WERI-Rb-1 (cell line): ENCODE measurements at regions not wholly inside any gene's neighbourhood (a gene's known extent, or its start where the extent isn't known, plus 50 kb on each side); places are given as distances from the start of the nearest gene placed in this dataset.

Experiments
- DNase-seq: peaks from one replicate; pipeline ENCODE4 v3.0.0-alpha.2; 2020
- H3K27ac ChIP-seq: fragments of 250-450 bp; sonication (Bioruptor Pico); 2 replicates; pipeline ENCODE4 v1.5.1; 2020; ENCODE audit warnings: mild to moderate bottlenecking, moderate library complexity
- H3K27me3 ChIP-seq: fragments of 250-450 bp; sonication (Bioruptor Pico); 2 replicates; pipeline ENCODE4 v1.5.1; 2021; ENCODE audit warnings: mild to moderate bottlenecking, low read depth, moderate library complexity; ENCODE audit not compliant: insufficient read depth, severe bottlenecking
- H3K36me3 ChIP-seq: fragments of 250-450 bp; sonication (Bioruptor Pico); 2 replicates; pipeline ENCODE4 v1.5.1; 2020; ENCODE audit warnings: mild to moderate bottlenecking, moderate library complexity
- H3K4me3 ChIP-seq: 2 replicates; pipeline ENCODE4 v1.5.1; 2011; ENCODE audit warnings: low read depth, mild to moderate bottlenecking, control low read depth, low read length
- H3K9me3 ChIP-seq: fragments of 250-450 bp; sonication (Bioruptor Pico); 2 replicates; pipeline ENCODE4 v1.5.1; 2021; ENCODE audit warnings: mild to moderate bottlenecking, moderate library complexity; ENCODE audit not compliant: severe bottlenecking
- CTCF ChIP-seq: IDR thresholded peaks from 2 replicates; pipeline ENCODE4 v1.5.1; 2011; ENCODE audit warnings: low read depth, mild to moderate bottlenecking, control low read depth, inconsistent platforms, low read length

GRCh38 chr10:20508921-20509320 lies 388.2 kb downstream of the NEBL start:
- DNase-seq: no peak
- Histone ChIP-seq H3K4me3 (no peak overlapping the region), H3K9me3 (no peaks in the 10 kb centered on the region), H3K27me3 (no peaks in the 10 kb centered on the region), H3K27ac (no peak overlapping the region), H3K36me3 (no peaks in the 10 kb centered on the region)
- no peak for TF ChIP-seq CTCF

DNA sequence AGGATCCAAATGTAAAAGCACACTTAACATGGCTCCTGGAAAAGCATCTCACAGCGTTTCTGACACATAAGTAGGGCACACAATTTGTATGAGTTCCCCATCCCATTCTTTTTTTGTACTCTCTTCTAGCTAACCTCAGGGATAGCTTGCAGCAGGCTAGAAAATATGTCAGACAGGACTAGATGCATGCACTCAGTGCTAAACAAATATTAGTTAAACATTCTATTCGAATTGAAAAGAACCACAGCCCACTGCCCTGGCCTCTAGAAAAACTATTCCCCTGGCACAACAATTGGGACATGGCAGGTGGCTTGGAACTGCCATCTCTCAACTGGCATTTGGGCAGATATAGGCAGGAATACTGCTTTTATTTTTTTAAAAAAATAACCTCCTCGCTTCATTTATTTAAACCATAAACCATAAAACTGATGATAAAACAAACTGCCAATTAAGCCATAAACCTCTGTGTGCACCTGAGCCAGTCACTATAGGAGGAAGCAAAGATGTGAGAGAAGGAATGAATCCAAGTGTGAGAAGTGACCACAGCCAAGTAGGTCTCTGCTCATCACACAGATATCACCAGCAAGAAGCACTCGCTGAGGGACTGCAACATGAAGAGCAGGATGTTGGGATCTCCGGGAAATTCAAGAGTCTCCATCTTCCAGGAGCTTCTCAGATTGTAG lies 394.1 kb downstream of the NEBL start:
- Histone ChIP-seq H3K27me3 (no peaks in the 10 kb centered on the region), H3K27ac (no peak overlapping the region), H3K4me3 (no peak overlapping the region), H3K36me3 (no peaks in the 10 kb centered on the region), H3K9me3 (no peaks in the 10 kb centered on the region)
- no peak for DNase-seq
- TF ChIP-seq CTCF: no peak

DNA sequence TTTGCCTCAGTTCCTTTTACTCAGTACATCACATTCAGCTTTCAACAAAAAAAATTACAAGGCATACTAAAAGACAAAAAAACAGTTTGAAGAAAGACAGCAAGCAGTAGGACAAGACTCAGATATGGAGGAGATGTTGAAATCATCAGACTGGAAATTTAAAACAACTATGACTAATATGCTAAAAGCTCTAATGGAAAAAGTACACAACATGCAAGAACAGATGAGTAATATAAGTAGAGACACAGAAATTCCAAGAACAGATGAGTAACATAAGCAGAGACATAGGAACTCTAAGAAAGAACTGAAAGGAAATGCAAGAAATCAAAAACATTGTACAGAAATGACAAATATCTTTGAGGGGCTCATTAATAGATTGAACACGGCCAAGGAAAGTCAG lies 402.6 kb downstream of the NEBL start:
- Histone ChIP-seq H3K27ac (no peak overlapping the region), H3K9me3 (no peaks in the 10 kb centered on the region), H3K4me3 (no peak overlapping the region), H3K27me3 (no peaks in the 10 kb centered on the region), H3K36me3 (no peaks in the 10 kb centered on the region)
- no peak for DNase-seq
- no peak for TF ChIP-seq CTCF

DNA sequence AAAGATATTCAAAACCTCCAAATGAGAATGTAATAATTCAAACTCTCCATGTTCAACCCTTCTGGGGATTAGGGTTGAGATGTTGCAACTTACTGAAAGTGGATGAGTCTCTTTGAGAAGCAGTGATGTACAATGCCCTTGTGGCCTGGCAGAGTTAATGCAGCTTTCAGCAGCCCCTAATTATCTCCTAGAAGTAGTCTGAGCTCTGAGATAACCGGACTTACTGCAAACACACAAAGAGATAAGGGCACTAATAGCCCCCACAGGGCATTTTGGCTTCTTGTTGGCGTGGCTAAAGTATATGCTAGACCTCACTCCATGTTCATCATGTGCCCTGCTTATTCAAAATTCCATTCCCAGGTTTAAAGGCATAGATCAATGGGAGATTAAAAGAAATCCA lies 404.7 kb downstream of the NEBL start:
- Histone ChIP-seq H3K36me3 (no peaks in the 10 kb centered on the region), H3K9me3 (no peaks in the 10 kb centered on the region), H3K27me3 (no peaks in the 10 kb centered on the region), H3K4me3 (no peak overlapping the region), H3K27ac (no peak overlapping the region)
- no peak for TF ChIP-seq CTCF
- DNase-seq: no peak

DNA sequence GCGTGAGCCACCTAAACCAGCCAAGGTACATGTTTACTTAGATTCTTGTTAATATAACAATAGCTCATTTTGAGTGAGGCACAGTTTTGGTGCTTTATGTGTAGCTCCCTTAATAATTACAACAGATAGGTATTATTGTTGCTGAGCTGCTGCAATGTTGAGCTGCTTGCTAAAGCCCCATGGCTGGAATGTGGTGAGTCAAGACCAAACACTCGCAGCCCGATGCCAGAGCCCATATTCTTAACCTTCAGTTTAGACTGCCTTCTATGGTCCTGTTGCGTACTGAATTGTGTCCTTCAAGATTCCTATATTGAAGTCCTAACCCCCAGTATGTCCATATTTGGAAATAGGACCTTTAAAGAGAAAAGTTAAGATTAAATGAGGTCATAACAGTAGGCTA lies 407.1 kb downstream of the NEBL start:
- no peak for TF ChIP-seq CTCF
- no peak overlapping the region for H3K27ac ChIP-seq
- H3K36me3 ChIP-seq: no peaks in the 10 kb centered on the region
- no peak overlapping the region for H3K4me3 ChIP-seq
- H3K9me3 ChIP-seq: no peaks in the 10 kb centered on the region
- no peaks in the 10 kb centered on the region for H3K27me3 ChIP-seq
- DNase-seq: no peak

DNA sequence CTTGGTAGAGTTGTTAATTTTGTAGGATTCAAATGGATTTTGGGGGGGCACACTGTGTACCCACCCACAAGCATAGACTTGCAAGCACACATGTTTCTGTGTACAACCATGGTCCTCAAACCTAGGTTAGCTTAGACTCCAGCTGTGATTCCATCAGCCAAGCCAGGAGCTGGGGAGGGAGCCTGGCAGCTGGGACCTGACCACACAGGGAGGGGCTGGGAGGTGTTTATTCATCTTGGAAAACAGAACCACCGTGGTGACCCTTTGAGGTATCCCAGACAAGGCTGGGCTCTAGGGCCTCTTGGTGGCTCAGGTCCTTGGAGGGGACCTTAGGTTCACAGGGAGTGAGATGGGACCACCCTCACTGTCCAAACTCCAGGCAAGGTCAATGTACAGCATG lies 410.3 kb downstream of the NEBL start:
- DNase-seq: no peak
- Histone ChIP-seq H3K36me3 (no peaks in the 10 kb centered on the region), H3K4me3 (no peak overlapping the region), H3K9me3 (no peaks in the 10 kb centered on the region), H3K27ac (no peak overlapping the region), H3K27me3 (no peaks in the 10 kb centered on the region)
- TF ChIP-seq CTCF: no peak
